ENCODE measurements at regions not wholly inside any gene's neighbourhood (a gene's known extent, or its start where the extent isn't known, plus 50 kb on each side); places are given as distances from the start of the nearest gene placed in this dataset.

DNA sequence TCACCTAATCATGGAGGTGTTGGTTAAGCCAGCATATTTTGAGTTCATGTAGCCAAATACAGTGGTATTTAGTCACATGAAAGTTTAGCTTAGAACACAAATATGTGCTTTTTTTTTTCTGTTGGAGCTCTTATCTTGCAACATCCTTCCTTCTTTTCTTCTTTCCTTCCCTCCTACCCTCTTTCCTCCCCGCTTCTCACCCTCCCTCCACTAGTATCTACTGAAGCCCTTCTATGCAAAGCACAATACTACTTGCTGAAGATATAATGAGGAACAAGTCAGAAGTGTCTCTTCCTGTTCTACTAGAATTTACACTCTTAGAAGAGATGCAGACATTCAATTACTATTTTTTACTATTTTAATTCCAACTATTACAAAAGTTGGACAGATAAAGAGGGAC, 105.0 kb upstream of the ITGA4 start:
- DNase-seq (ENCODE audit: low spot score): no peak

DNA sequence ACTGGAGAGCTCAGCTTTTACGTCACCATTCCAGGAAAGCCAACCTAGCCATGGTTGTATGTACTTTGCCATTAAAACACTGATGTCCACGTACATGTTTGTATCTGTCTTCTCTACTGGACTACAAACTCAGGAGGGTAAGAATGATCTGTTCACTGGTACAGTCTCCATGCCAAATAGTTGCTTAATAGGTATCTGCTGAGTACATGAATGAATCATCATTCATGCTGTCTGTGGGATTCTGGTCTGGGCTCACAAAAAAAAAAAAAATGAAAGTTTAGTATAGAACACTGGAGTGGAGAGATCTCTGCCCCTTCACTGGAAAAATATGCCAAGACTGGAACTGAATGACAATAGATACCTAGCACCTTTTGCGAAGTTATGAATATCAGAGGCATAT, 102.6 kb upstream of the ITGA4 start:
- no peak for DNase-seq (ENCODE audit: low spot score)

DNA sequence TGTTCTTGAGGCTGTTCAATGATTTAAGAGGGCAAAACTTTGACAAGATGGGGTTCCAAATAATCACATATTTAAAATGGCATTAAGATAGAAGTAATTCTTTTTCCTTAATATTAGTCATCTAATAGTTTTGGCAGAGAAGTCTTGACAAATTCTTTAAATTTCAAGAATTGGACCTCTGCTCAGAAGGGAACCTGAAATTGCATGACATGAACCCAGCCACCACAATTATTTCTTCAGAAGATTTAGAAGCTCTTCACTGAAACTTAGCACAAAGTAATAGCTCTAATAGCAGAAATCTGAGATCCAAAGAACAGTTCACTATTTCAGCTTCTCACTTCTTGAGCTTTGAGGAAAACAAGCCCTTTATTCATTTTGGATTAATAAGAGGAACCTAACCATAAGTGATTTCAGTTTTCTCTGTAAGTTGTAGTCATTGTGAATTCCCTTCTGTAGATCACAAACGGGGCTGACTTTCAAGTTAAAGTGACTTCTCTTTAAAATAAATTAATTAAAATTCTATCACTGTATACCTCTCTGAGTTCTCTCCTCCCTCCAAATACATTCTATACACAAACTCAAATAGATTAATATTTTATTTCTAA, 100.6 kb upstream of the ITGA4 start:
- no peak for DNase-seq (ENCODE audit: low spot score)

DNA sequence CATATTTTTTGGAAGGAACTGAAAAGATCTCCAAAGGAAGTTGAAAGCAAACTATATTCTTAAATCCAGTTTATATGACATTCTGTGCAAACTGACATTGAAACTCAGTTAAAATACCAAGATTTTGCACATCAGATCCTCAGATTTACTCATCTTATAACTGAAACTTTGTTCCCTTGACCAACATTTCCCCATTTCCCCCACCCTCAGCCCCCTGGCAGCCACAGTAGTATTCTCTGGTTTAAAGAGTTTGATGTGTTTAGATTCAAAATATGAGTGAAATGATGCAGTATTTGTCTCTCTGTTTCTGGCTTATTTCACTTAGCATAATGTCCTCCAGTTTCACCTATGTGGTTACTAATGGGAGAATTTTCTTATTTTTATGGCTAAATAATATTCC, 99.2 kb upstream of the ITGA4 start:
- DNase-seq (ENCODE audit: low spot score): no peak

DNA sequence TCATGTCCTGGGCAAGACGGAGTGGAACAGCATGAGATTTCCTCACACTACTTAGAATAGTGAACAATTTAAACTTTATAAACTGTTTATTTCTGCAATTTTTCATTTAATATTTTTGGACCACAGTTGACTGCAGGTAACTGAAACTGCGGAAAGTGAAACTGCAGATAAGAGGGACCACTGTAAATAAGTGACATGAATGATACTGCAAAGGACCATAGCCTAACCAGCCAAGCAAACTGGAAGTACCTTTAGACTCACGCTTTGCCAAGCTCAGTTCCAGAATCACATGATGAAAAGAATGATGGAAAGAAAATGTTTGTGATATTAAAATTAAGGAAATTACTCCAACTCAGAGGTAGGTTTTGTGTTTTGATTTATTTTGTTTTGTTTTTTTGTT, 94.6 kb upstream of the ITGA4 start:
- DNase-seq (ENCODE audit: low spot score): no peak

DNA sequence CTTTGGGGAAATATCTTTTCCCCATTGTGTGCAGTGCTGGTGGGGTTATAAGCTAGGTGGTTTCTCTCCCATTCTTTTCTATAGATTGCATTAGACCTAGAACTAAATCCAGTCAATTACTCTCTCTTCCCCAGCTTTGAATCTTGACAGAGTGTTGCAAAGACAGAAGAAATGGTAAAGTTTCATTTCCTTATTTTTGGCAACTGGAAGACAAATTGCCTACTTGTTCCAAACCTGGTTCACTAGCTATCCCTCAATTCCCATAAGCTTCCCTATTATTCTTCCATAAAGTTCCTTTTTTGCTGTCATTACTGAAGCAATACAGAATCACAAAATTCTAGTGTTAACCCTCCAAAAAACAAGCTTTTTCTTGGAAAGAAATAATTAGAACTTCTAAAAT, 94.0 kb upstream of the ITGA4 start:
- DNase-seq (ENCODE audit: low spot score): no peak

DNA sequence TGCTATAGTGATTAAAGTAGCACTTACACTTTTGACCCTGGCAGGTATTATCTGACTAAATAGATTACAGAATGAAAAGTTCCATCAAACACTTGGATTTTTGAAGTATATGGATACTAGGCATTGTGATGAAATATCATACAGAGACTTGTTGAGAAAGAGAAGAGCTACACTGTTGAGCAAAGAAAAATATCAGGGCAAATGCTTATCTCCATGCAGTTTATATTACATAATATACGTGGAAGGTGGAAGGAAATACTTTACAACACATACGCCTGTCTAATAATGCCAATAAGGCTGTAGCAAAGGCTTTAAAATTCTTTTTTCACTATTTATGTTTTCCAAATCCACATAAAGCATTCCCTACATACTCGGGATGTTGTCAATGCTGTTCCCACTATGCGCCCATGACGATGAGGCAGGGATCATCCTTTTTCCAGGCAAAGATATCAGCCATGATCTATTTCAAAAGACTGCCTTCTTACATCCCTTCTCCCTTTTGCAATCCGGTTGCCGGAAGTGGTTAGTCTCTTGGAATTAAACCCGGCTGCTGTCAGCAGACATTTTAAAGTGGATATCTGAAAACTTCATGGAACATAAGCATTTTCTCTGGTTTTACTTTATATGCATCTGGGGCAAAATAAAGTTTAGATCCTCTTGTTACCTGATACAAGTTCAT, 92.6 kb upstream of the ITGA4 start:
- no peak for DNase-seq (ENCODE audit: low spot score)

DNA sequence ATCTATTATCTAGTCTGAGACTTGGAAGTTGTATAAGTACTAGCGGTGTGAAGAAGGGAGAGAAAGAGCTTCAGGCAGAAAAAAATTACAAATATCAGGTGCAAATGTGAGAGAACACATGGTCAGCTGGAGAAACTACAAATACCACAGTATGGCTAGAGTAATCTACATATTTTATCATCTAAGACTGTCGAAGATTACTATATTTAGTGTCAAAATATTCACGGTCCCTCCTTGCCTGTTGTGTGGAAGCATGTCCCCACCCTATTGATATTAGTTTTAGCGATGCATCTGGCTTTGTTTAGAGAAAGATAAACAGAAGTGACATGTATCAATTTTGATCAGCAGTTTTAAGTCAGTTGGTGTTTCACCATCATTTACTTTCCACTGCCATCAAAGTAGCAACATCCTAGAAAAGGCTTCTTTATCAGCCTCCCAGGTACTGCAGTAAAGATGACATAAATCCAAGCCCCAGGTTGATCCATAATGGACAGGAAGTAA, 90.5 kb upstream of the ITGA4 start:
- no peak for DNase-seq (ENCODE audit: low spot score)

DNA sequence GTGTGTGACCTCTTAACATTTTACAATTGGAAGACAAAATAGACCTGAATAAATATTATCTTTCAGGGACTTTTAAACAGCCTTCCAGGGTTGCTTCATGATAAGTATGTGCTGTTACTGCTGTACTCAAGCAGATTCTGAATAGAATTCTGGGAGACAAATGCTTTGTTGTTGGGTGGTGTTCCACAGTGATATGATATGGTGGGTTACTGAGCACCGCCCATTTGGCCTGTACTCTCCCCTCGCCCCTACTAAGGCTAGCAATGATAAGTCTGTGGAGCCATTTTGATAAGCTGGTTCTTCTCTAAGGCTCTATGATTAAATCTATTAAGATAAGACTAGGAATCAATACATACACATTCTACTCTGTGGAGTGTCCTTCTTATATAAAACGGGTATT, 89.8 kb upstream of the ITGA4 start:
- DNase-seq (ENCODE audit: low spot score): no peak

DNA sequence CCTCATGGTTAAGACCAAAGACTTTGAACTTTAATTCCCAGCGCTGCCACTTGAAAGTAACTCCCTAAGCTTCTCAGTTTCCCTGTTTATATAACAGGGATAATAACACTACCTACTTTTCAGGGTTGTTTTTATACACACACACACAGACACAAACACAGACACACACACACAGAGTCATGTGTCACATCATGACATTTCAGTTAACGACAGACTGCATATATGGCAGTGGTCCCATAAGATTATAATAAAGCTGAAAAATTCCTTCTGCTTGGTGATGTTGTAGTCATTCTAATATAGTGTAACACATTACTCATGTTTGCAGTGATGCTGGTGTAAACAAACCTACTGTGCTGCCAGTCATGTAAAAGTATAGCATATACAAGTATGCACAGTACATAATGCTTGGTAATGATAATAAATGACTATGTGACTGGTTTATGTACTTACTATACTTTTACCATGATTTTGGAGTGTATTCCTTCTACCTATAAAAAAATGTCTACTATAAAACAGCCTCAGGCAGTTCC, 89.2 kb upstream of the ITGA4 start:
- DNase-seq (ENCODE audit: low spot score): no peak

DNA sequence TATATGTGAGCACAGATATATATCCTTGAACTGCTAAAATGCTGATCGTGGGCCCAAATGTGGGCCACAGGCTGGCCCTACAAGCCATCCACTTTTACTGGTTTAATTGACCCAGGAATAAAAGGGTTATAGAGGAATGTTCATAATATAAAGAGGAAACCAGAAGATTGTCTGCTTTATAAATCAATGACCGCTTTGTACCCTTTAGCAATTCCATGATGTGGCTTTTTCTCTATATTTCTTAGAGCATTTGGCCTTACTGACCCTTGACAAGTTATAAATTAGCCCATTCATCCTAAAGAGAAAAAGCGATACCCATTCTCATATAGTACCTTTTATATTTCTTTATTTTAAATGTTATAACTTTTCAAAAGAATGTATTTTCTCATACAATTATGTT, 87.1 kb upstream of the ITGA4 start:
- DNase-seq (ENCODE audit: low spot score): no peak

DNA sequence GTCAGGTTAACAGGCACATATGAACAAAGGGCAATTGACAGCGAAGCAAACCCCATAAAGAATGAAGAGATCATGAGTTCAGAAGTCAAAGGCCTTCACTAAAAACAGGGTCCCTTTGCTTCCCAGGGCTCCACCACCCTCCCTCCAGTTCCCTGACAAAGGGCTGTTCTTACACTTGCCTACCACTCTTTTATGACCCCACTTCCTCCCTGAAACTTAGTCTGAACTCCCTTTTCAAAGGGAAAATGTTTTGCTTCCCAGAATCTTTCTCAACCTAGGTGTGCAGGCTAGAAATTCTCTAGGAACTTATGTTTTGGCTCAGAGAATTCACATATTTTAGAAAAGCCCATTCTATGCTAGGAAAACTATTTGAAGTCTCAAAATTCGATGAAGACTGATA, 86.0 kb upstream of the ITGA4 start:
- peak; percentile 9 for DNase-seq (ENCODE audit: low spot score)

DNA sequence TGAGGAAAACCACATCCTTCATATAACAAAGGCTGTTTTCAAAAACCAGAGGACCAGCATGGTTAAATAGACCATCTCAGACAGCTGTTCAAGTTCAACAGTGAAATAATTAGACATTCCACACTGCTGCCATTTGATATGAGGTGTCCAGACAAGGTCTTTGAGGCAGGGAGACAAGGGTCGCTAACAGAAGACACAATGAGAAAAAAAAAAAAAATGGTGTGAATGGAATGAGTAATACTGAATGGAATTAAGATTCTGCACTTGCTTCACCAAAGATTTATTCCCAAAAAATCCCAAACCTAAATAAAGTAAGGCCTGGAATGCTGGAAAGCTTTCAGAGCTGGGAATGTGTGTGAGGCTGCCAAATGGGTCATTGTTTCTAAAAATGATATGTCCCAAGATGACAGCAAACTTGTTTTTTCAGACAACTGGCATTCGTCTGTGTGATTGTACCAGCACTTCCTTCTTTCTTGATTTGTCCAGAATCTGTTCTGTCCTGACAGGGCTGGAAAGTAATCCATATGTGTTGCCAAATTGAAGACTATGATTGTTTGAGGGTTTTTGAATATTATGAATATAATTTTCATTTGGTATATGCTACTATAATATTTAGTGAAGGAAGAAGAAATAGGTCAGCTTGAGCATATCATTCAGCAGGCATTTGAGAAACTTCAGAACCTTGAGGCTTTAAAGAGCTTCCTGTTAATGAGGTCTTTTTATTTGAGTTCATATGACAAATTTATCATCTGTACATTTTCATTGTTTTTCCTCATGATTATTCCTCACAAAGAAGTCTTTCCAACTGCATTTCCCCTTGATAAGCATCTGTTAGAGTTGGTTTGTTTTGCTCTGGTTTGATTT, 85.2 kb upstream of the ITGA4 start:
- DNase-seq (ENCODE audit: low spot score): no peak

DNA sequence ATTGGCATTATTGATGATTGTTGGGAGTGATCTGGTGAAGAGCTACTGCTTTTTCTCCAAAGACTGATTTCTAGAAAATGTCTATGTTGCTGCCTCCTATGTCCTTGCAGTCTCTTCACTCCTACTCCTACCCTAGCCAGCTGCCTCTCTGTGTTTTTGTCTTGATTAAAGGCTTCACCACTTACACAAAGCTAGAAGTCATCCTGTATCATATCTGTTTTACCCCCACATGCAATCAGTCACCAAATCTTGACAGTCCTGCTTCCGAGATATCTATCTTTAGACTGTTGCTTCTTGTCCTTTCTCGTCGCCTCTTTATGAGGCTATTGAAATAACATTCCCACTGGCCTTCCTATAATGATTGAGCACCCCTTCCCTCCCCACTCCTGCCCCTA, 84.5 kb upstream of the ITGA4 start:
- DNase-seq (ENCODE audit: low spot score): no peak

DNA sequence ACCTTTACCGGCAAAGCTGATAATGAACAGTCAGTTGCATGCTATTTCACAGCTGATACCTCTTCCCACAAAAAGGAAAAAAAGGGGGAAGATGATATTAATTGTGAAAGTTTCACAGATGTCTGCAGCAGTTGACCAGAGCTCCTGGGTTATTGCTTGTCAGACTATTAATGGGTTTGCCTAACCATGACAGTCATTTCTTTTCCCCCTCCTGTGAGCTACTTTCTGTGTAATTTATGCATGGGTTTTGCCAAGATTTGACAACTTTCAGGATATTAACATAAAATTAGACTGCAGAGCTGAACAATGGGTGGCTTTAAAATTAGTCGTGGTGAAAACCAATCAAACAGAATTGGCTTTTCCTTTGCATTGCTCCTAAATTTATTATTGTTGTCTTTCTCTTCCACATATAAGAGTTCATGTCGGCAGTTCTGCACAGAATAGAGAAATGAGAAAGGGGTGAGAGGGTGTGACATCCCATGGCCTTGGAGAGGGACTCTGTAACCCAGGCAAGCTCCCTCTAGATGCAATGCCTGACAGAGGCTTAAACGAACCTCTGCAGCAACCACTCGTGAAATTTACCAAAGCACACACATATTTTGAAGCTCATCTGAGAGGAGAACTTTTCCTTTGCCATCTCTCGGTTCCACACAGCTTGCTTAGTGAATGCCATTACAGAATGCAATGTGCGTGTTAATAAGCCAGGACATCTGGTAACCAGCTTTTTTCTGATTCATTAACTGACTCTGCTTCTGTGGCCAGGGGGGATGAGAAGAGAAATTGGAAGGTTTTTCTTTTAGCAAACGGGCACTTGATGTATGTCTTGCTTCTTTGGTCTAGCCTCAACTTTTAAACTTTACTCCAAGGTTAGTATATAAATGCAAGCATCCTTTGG, 82.2 kb upstream of the ITGA4 start:
- DNase-seq (ENCODE audit: low spot score): no peak

DNA sequence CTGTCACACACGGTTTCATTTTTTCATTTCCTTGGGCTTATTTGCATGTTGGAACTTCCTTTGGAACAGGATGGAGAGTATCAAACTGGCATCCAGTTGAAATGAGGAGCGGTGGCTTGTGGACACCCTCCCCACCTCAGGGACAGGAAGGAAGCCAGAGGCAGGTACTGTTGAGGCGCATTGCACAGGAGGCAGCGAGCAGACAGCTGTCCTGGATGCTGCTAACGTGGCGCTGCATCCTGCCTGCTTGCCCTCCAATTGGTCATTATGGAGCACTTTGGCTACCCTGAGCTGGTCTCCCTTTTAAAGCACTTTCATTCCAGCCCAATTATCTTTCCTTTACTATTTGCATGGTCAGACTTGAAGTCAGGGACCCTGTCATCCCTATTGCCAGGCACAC, 80.7 kb upstream of the ITGA4 start:
- DNase-seq (ENCODE audit: low spot score): no peak

DNA sequence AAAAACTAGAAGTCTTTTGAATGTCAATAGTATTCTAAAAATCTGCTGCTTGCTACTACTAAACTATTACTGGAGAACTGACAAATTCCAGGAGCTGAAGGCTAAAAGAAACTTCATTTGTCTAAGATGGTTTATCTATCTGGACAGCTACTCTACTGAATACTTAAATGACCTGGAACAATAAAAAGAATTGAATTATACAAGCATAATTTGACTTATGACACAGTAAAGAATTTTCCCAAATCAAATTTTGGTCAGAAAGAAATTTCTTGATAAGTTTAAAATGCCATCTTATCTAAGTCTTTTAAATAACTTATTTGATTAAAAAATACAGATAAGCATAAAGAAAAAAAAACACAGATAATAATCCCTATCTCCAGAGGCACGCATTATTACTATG, 80.2 kb upstream of the ITGA4 start:
- DNase-seq (ENCODE audit: low spot score): no peak

DNA sequence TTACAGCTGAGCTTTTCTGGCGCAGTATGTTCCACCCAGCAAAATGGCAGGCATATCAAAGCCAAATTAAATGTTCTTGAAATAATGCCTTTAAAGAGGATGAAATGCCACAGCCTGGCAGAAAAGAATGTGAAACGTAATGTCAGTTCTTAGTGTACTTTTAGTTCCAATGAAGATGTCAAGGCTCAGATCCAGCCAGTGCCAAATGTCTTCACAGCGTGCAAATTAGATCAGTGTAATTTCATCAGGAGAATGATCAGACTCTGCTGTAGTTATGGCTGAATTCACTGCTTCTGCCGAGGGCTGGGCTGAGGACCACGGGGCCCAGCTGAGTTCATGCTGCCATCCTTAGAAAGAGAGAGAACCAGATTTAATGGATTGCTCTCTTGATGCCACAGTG, 78.7 kb upstream of the ITGA4 start:
- no peak for DNase-seq (ENCODE audit: low spot score)

DNA sequence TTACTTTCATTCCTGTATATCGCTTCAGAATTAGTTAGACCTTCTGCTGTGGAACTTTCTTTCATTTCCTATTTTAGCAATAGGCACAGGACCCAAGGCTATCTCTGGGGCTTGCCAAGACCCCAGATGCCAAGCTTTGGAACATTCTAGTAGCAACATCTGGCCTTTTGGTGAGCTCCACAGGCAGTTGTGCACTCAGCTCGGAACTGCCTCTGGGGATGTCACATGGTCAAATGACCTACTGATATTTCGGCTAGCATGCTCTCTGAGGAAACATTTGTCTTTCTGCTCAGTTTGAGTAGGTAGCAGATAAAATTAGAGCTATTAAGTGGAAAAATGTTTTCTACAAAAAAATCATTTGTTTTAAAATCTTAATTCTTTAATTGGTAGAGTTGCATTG, 76.6 kb upstream of the ITGA4 start:
- DNase-seq (ENCODE audit: low spot score): no peak

DNA sequence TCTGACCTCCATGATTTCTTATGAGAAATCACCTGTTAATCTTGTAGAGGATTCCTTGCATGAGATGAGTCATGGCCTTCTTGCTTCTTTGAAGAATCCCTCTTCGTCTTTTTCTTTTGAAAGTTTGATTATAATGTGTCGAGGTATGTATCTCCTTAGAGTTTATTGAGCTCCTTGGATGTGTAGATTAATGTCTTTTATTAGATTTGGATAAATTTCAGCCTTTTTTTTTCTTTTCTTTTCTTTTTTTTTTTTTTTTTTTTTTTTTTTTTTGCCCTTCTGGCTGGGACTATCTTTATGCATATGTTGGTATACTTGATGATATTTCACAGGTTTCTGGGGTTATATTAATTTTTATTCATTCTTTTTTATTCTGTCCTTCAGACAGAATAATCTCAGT, 72.3 kb upstream of the ITGA4 start:
- no peak for DNase-seq (ENCODE audit: low spot score)

DNA sequence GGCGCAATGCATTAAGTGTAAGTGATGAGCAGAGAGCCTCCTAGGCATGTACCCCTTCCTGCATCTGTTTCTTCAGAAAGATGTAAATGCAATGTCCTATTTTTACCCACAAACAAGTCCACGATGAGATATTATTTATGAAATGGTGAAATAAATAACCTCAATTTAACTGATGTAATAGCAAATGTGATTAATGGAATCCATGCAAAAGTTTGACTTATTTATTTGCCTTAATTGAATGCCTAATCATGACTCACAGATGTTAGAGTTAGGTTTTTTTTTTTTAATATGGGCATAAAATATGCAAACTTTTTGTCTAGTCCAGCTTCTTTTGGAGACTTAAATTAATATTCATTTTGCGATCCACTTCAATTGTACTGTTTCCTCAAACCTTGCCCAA, 67.7 kb upstream of the ITGA4 start:
- DNase-seq (ENCODE audit: low spot score): no peak

DNA sequence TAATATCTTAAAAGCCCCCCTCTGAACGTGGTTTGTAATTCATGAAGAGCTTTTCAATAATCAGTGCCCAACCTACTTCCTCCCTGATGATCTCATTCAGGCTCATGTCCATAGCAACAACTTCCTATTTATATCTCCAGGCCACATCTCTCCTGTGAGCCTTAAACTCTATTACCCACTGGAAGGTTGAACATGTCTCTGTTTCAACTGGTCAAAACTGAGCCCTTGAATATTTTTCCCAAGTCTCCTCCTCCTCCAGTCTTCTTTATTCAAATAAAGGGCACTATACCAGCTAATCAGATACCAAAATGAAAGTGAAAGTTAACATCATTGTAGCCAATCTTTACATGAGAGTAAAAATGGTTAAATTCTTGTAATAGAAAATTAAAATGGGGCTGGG, 63.7 kb upstream of the ITGA4 start:
- DNase-seq (ENCODE audit: low spot score): peak; percentile 59
